ENCODE measurements at regions not wholly inside any gene's neighbourhood (a gene's known extent, or its start where the extent isn't known, plus 50 kb on each side); places are given as distances from the start of the nearest gene placed in this dataset.

DNA sequence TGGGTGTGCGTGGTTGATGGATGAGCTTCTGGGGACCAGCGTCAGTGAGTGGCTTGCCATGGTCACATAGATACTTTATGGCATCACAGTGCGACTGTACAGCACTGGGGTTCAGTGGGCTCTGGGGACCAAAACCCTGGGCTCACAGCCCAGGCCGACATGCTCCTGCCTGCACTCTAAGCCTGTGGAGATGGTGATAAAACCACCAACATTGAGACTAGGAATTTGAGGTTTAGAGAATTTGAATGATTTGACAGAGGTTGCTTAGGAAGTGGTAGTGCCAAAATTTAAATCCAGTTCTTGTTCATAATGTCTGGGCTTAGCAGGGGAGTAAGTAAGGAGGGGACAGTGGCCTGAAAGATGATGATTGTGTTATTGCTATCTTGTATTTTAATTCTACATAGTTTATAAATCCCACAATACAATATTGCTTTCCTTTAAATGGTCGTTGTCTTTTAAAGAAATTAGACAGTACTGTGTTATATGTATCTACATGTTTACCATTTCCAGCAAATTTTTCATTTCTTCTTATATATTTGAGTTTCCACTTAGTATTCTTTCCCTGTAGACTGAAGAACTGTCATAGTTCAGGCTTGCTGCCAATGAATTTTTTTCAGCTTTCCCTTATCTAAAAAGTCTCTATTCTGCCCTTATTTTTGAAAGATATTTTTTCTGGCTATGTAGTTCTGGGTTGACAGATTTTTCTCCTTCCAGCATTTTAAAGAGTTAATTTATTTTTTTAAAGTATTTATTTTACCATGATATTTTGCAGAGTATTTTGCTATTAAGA is 235.4 kb upstream of the RGMA start (continued):
- no peak for TF ChIP-seq KDM1A (IDR thresholded peaks at IDR 0.05; ENCODE audit: borderline replicate concordance, low read length)
- TF ChIP-seq HDAC2 (IDR thresholded peaks at IDR 0.05; ENCODE audit: borderline replicate concordance in 1 of 2, low read depth in 2 of 2, low read length in 2 of 2): no peak
- TF ChIP-seq SIN3A (conservative IDR thresholded peaks at IDR 0.05 in 1 of 2, IDR thresholded peaks at IDR 0.05 in 1 of 2; ENCODE audit: low read depth in 1 of 2, low read length in 2 of 2): no peak
- no peak for TF ChIP-seq KDM4A (IDR thresholded peaks at IDR 0.05; ENCODE audit: low read depth, low read length, severe bottlenecking)
- no peak for TF ChIP-seq SRF (IDR thresholded peaks at IDR 0.05; ENCODE audit: low read depth, low read length)
- TF ChIP-seq NANOG (IDR thresholded peaks at IDR 0.05; ENCODE audit: insufficient read depth, low read depth, low read length, poor library complexity, severe bottlenecking): no peak

All from H1 (cell line).